ENCODE measurements at regions not wholly inside any gene's neighbourhood (a gene's known extent, or its start where the extent isn't known, plus 50 kb on each side); places are given as distances from the start of the nearest gene placed in this dataset.

- CTCF ChIA-PET = no interaction called here
- in situ Hi-C loops (cut with MboI; ENCODE audit: low sequenced_read_pairs) = no loop called here
- no peak overlapping the region for H2BK20ac ChIP-seq (ENCODE audit: low read depth, low read length)
- no peaks in the 10 kb centered on the region for H3K36me3 ChIP-seq (ENCODE audit: control insufficient read depth, insufficient read depth, low read length)
- WGBS, 2 experiments (ENCODE audit: extremely low coverage in 2 of 2, insufficient read length in 1 of 2) = 0% methylated on average over 1 of the region's 5 CpGs; no CpG with 5 or more reads in 1 of the 2 experiments
- no peak overlapping the region for H2BK120ac ChIP-seq (ENCODE audit: low read depth, low read length)
- H4K20me1 ChIP-seq (ENCODE audit: insufficient read depth, low read length) = no peaks in the 10 kb centered on the region
- intact Hi-C loops (cut with micrococcal nuclease) = no loop called here
- no peak overlapping the region for H3K4me3 ChIP-seq (ENCODE audit: insufficient read depth, low read depth, low read length)
- no peak overlapping the region for H3K14ac ChIP-seq (replicated peaks; ENCODE audit: low read depth, low read length)
- no peaks in the 10 kb centered on the region for H3K9me1 ChIP-seq (ENCODE audit: insufficient read depth, low read length)
- H2BK15ac ChIP-seq (ENCODE audit: low read depth, low read length) = no peak overlapping the region
- H4K8ac ChIP-seq (ENCODE audit: low read depth in 2 of 2, low read length in 2 of 2) = no peak overlapping the region
- POLR2A ChIA-PET (ENCODE audit: unreplicated experiment) = no interaction called here
- H3K27ac ChIP-seq (ENCODE audit: insufficient read depth, low read length) = no peak overlapping the region
- no peak overlapping the region for H4K5ac ChIP-seq (ENCODE audit: low read depth, low read length)
- dilution Hi-C loops (cut with HindIII; ENCODE audit: low sequenced_read_pairs, unreplicated experiment) = no loop called here
- no peak overlapping the region for H2AK5ac ChIP-seq (ENCODE audit: low read depth, low read length)
- TF ChIP-seq MAFK (IDR thresholded peaks at IDR 0.05; ENCODE audit: low read depth, low read length) (no peak), MXI1 (IDR thresholded peaks at IDR 0.05; ENCODE audit: borderline replicate concordance, low read depth, low read length) (no peak), CHD1 (IDR thresholded peaks at IDR 0.05; ENCODE audit: low read depth, low read length) (no peak), ELK1 (IDR thresholded peaks at IDR 0.05; ENCODE audit: borderline replicate concordance, low read depth, low read length) (no peak), RAD21 (IDR thresholded peaks at IDR 0.05; ENCODE audit: low read length) (no peak), CEBPB (IDR thresholded peaks at IDR 0.05; ENCODE audit: low read depth, low read length) (no peak), CTCF (conservative IDR thresholded peaks at IDR 0.05; ENCODE audit: low read depth, low read length) (no peak), MAZ (IDR thresholded peaks at IDR 0.05; ENCODE audit: borderline replicate concordance, low read depth, low read length) (no peak), POLR2A (IDR thresholded peaks at IDR 0.05; ENCODE audit: low read depth, low read length) (no peak), SMC3 (IDR thresholded peaks at IDR 0.05; ENCODE audit: low read depth, low read length) (no peak), RCOR1 (IDR thresholded peaks at IDR 0.05; ENCODE audit: insufficient replicate concordance, low read length) (no peak), RFX5 (IDR thresholded peaks at IDR 0.05; ENCODE audit: low read depth, low read length) (no peak), NFE2L2 (IDR thresholded peaks at IDR 0.05; ENCODE audit: low read depth, low read length) (no peak)
- TF ChIP-seq, protein P1, sequence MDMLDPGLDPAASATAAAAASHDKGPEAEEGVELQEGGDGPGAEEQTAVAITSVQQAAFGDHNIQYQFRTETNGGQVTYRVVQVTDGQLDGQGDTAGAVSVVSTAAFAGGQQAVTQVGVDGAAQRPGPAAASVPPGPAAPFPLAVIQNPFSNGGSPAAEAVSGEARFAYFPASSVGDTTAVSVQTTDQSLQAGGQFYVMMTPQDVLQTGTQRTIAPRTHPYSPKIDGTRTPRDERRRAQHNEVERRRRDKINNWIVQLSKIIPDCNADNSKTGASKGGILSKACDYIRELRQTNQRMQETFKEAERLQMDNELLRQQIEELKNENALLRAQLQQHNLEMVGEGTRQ (IDR thresholded peaks at IDR 0.05; ENCODE audit: low read depth, low read length) = no peak
- no peak overlapping the region for H3K23ac ChIP-seq (ENCODE audit: low read depth, low read length)
- H3K18ac ChIP-seq (ENCODE audit: low read depth, low read length) = no peak overlapping the region
- no peak overlapping the region for H3K4ac ChIP-seq (ENCODE audit: low read depth, low read length)
- H3K27me3 ChIP-seq (ENCODE audit: control insufficient read depth, insufficient read depth, low read length) = no peaks in the 10 kb centered on the region
- H2AFZ ChIP-seq (replicated peaks; ENCODE audit: low read length, poor library complexity) = no peak overlapping the region
- no peak overlapping the region for H3K56ac ChIP-seq (ENCODE audit: extremely low read depth, insufficient read depth, low read length)
- H3K79me1 ChIP-seq (ENCODE audit: low read depth in 1 of 2, low read length in 2 of 2) = no peaks in the 10 kb centered on the region
- H2AK9ac ChIP-seq (replicated peaks; ENCODE audit: low read depth, low read length, poor library complexity) = no peak overlapping the region
- DNase-seq = no peak
- no peak for ATAC-seq (ENCODE audit: low read depth)
- H3K9ac ChIP-seq (ENCODE audit: low read depth, low read length) = no peak overlapping the region
- no peak overlapping the region for H4K91ac ChIP-seq (ENCODE audit: insufficient read depth, low read depth, low read length)
- H2BK5ac ChIP-seq (ENCODE audit: low read depth, low read length, poor library complexity, severe bottlenecking) = no peak overlapping the region
- no TSS peak for BruUV-seq (replicated peaks)
- no peak overlapping the region for H3K4me2 ChIP-seq (ENCODE audit: low read depth, low read length)
- H3K4me1 ChIP-seq (ENCODE audit: control insufficient read depth, insufficient read depth, low read length) = no peaks in the 10 kb centered on the region
- peaks cover 3% of the 10 kb centered on the region; the same call in 1 of the 2 replicates for H3K9me3 ChIP-seq (ENCODE audit: control insufficient read depth, insufficient read depth, low read length)
Observed at GRCh38 chrX:33908898-33909297, 223.2 kb downstream of the FAM47A start.

All from IMR-90 (cell line).